Sigmoid colon (tissue), 6 donors: ENCODE measurements at regions not wholly inside any gene's neighbourhood (a gene's known extent, or its start where the extent isn't known, plus 50 kb on each side); places are given as distances from the start of the nearest gene placed in this dataset.

ENCODE experiments used
- DNase-seq: peaks from one replicate; pipeline ENCODE4 v3.0.0-alpha.2; 2019
- H3K27ac ChIP-seq, 4 donors: fragments of 200-600 bp; sonication (generic); one replicate each; pipeline ENCODE4 v1.5.1; 2016 to 2019; ENCODE audit warnings: mild to moderate bottlenecking in 1 of 4
- H3K27me3 ChIP-seq, 3 donors: fragments of 200-600 bp; sonication (generic); one replicate each; pipeline ENCODE4 v1.5.1; 2019; ENCODE audit warnings: mild to moderate bottlenecking in 1 of 3
- H3K36me3 ChIP-seq, 4 donors: fragments of 200-600 bp; sonication (generic); one replicate each; pipeline ENCODE4 v1.5.1; 2016 to 2019
- H3K4me1 ChIP-seq, 4 donors: fragments of 200-600 bp; sonication (generic); one replicate each; pipeline ENCODE4 v1.5.1; 2017 to 2019
- H3K4me3 ChIP-seq, 4 donors: fragments of 200-600 bp; sonication (generic); one replicate each; pipeline ENCODE4 v1.5.1; 2017 to 2019; ENCODE audit warnings: mild to moderate bottlenecking in 2 of 4, moderate library complexity in 1 of 4
- H3K9me3 ChIP-seq, 4 donors: fragments of 200-600 bp in 3 of 4; sonication (generic) in 3 of 4; one replicate each; pipeline versions ENCODE4 v1.5.1 to v1.6.1; 2013 to 2019
- CTCF ChIP-seq, 4 experiments: fragments of 450-650 bp in 3 of 4; fragments of 200-600 bp in 1 of 4; IDR thresholded peaks; one replicate each; pipeline ENCODE4 v1.5.1; 2016 to 2019; ENCODE audit warnings: antibody characterized with exemption in 4 of 4, mild to moderate bottlenecking in 3 of 4, moderate library complexity in 2 of 4
- EP300 ChIP-seq, 4 donors: sonication (generic); formaldehyde crosslinking; IDR thresholded peaks; one replicate each; pipeline ENCODE4 v1.6.1; 2017; ENCODE audit warnings: antibody characterized with exemption in 4 of 4
- POLR2A ChIP-seq, 2 donors: fragments of 450-650 bp; IDR thresholded peaks; one replicate each; pipeline ENCODE4 v1.6.1; 2016; ENCODE audit warnings: antibody characterized with exemption in 2 of 2, mild to moderate bottlenecking in 2 of 2, moderate library complexity in 2 of 2
- POLR2AphosphoS5 ChIP-seq, 4 donors: sonication (generic); formaldehyde crosslinking; IDR thresholded peaks; one replicate each; pipeline ENCODE4 v1.6.1; 2017; ENCODE audit warnings: antibody characterized with exemption in 4 of 4
- WGBS, 2 donors: extraction: QIAGEN DNeasy Blood & Tissue Kit; methylation state at CpG; one replicate each; pipeline ENCODE4 v1.1.7; 2013; 5-methylcytosine and 5-hydroxymethylcytosine counted together
- intact Hi-C: fragments of 100-400 bp; cut with DNase I; formaldehyde crosslinking; loops from one replicate; pipeline ENCODE4 v1.15.1; 2023
- donor health status: healthy with polysubstance abuse.
- donor health status: healthy.

GRCh38 chr12:25769082-25769945 is 189.2 kb upstream of the RASSF8 start:
- Histone ChIP-seq H3K9me3 (no peaks in the 10 kb centered on the region), H3K4me3 (no peak overlapping the region), H3K4me1 (no peaks in the 10 kb centered on the region), H3K36me3 (no peaks in the 10 kb centered on the region), H3K27ac (no peak overlapping the region), H3K27me3 (no peaks in the 10 kb centered on the region)
- no peak for DNase-seq
- no peak for TF ChIP-seq POLR2AphosphoS5 (IDR thresholded peaks at IDR 0.05)
- no peak for TF ChIP-seq CTCF (IDR thresholded peaks at IDR 0.05)
- TF ChIP-seq EP300 (IDR thresholded peaks at IDR 0.05), result no peak
- TF ChIP-seq POLR2A (IDR thresholded peaks at IDR 0.05), result no peak
- WGBS, 2 donors, result 74 to 79% methylated on average over 6 of the region's 6 CpGs
- intact Hi-C loops, result no loop called here

GRCh38 chr12:25771041-25771440 is 187.4 kb upstream of the RASSF8 start:
- intact Hi-C loops, result no loop called here
- no peaks in the 10 kb centered on the region for H3K9me3 ChIP-seq
- 36 to 46% methylated on average over 2 of the region's 2 CpGs for WGBS, 2 donors
- no peaks in the 10 kb centered on the region for H3K27me3 ChIP-seq
- TF ChIP-seq POLR2A (IDR thresholded peaks at IDR 0.05), result no peak
- no peak for TF ChIP-seq POLR2AphosphoS5 (IDR thresholded peaks at IDR 0.05)
- TF ChIP-seq CTCF (IDR thresholded peaks at IDR 0.05), result no peak
- no peak for TF ChIP-seq EP300 (IDR thresholded peaks at IDR 0.05)
- H3K36me3 ChIP-seq, result no peaks in the 10 kb centered on the region
- H3K4me1 ChIP-seq, result no peaks in the 10 kb centered on the region
- DNase-seq, result no peak
- no peak overlapping the region for H3K27ac ChIP-seq
- no peak overlapping the region for H3K4me3 ChIP-seq

- TF ChIP-seq EP300 (IDR thresholded peaks at IDR 0.05) (no peak), POLR2AphosphoS5 (IDR thresholded peaks at IDR 0.05) (no peak), POLR2A (IDR thresholded peaks at IDR 0.05) (no peak), CTCF (IDR thresholded peaks at IDR 0.05) (no peak)
- H3K4me3 ChIP-seq, result no peak overlapping the region
- no peaks in the 10 kb centered on the region for H3K27me3 ChIP-seq
- no peaks in the 10 kb centered on the region for H3K9me3 ChIP-seq
- WGBS, 2 donors, result 93% methylated on average over 4 of the region's 4 CpGs
- no peak overlapping the region for H3K27ac ChIP-seq
- no peak for DNase-seq
- H3K36me3 ChIP-seq, result no peaks in the 10 kb centered on the region
- no peaks in the 10 kb centered on the region for H3K4me1 ChIP-seq
- intact Hi-C loops, result no loop called here
Measured at GRCh38 chr12:25771476-25771875, 187.0 kb upstream of the RASSF8 start.

- no peak for DNase-seq
- H3K4me3 ChIP-seq, result no peak overlapping the region
- intact Hi-C loops, result no loop called here
- H3K27ac ChIP-seq, result no peak overlapping the region
- WGBS, 2 donors, result 40 to 47% methylated on average over 4 of the region's 4 CpGs
- no peaks in the 10 kb centered on the region for H3K4me1 ChIP-seq
- H3K36me3 ChIP-seq, result no peaks in the 10 kb centered on the region
- no peaks in the 10 kb centered on the region for H3K9me3 ChIP-seq
- H3K27me3 ChIP-seq, result no peaks in the 10 kb centered on the region
- TF ChIP-seq POLR2A (IDR thresholded peaks at IDR 0.05), result no peak
- no peak for TF ChIP-seq POLR2AphosphoS5 (IDR thresholded peaks at IDR 0.05)
- TF ChIP-seq EP300 (IDR thresholded peaks at IDR 0.05), result no peak
- no peak for TF ChIP-seq CTCF (IDR thresholded peaks at IDR 0.05)
Measured at GRCh38 chr12:25775968-25776367, 182.5 kb upstream of the RASSF8 start.
